ENCODE measurements at regions not wholly inside any gene's neighbourhood (a gene's known extent, or its start where the extent isn't known, plus 50 kb on each side); places are given as distances from the start of the nearest gene placed in this dataset.

- H3K18ac ChIP-seq (ENCODE audit: extremely low read depth, low read length), result no peak overlapping the region
- H2BK20ac ChIP-seq (ENCODE audit: low read length), result no peak overlapping the region
- H3K23me2 ChIP-seq (ENCODE audit: low read depth, low read length), result no peaks in the 10 kb centered on the region
- H2AFZ ChIP-seq (ENCODE audit: low read length), result no peak overlapping the region
- H3K14ac ChIP-seq (ENCODE audit: insufficient read length), result no peak overlapping the region
- H2BK120ac ChIP-seq (replicated peaks; ENCODE audit: low read depth, low read length), result no peak overlapping the region
- no peak overlapping the region for H2BK5ac ChIP-seq (ENCODE audit: low read depth, low read length)
- H4K5ac ChIP-seq (ENCODE audit: insufficient read length, low read depth, low read length), result no peak overlapping the region
- no peak overlapping the region for H3K4ac ChIP-seq (replicated peaks; ENCODE audit: insufficient read length, low read depth, low read length)
- no peak overlapping the region for H4K8ac ChIP-seq (ENCODE audit: extremely low read depth, insufficient read depth, low read length)
- no peaks in the 10 kb centered on the region for H4K20me1 ChIP-seq (replicated peaks in 1 of 2; ENCODE audit: control insufficient read depth in 1 of 2, insufficient read depth in 2 of 2, low read length in 2 of 2)
- H3K9ac ChIP-seq (replicated peaks in 1 of 4; ENCODE audit: extremely low read depth in 1 of 4, low read depth in 3 of 4, low read length in 3 of 4), result no peak overlapping the region
- no peak overlapping the region for H3K56ac ChIP-seq (replicated peaks; ENCODE audit: insufficient read length, low read depth, low read length)
- H3K4me3 ChIP-seq (ENCODE audit: extremely low read depth in 1 of 4, insufficient read depth in 2 of 4, low read depth in 3 of 4, low read length in 4 of 4), result no peak overlapping the region
- POLR2A ChIA-PET (ENCODE audit: partially characterized antibody), result no interaction called here
- no peaks in the 10 kb centered on the region for H3K36me3 ChIP-seq (ENCODE audit: control insufficient read depth in 2 of 4, insufficient read depth in 4 of 4, low read length in 3 of 4)
- CTCF ChIA-PET (ENCODE audit: partially characterized antibody), result interaction anchor here (1.1 kb wide), 1 partner anchor 10 kb away, joined by 3 read pairs; no protein-coding TSS in a partner anchor
- 95% methylated on average over 1 of the region's 1 CpG; no CpG with 5 or more reads in 1 of the 2 experiments for WGBS, 2 experiments (ENCODE audit: extremely low coverage in 1 of 2, insufficient coverage in 1 of 2, insufficient read length in 1 of 2, insufficient replicate concordance in 2 of 2, low coverage in 1 of 2, low lambda C conversion rate in 2 of 2, missing lambda C conversion rate in 1 of 2)
- no peak overlapping the region for H2AK5ac ChIP-seq (ENCODE audit: low read depth, low read length)
- no peaks in the 10 kb centered on the region for H3K4me1 ChIP-seq (replicated peaks in 1 of 4; ENCODE audit: control insufficient read depth in 3 of 4, insufficient read depth in 4 of 4, low read length in 3 of 4)
- H3K9me3 ChIP-seq (ENCODE audit: insufficient read depth in 2 of 2, low read depth in 1 of 2, low read length in 1 of 2), result no peaks in the 10 kb centered on the region
- H3K27ac ChIP-seq (ENCODE audit: low read depth, low read length), result no peak overlapping the region
- no peak overlapping the region for H3K4me2 ChIP-seq (ENCODE audit: insufficient read depth in 1 of 2, low read depth in 2 of 2, low read length in 2 of 2)
- H2BK15ac ChIP-seq (ENCODE audit: low read length), result no peak overlapping the region
- no peak overlapping the region for H4K91ac ChIP-seq (replicated peaks; ENCODE audit: insufficient read length, low read length)
- H3K79me2 ChIP-seq (ENCODE audit: control insufficient read depth in 1 of 2, insufficient read depth in 2 of 2, low read length in 2 of 2), result no peaks in the 10 kb centered on the region
- DNase-seq (ENCODE audit: low read depth in 1 of 2, low spot score in 2 of 2) (no peak), FAIRE-seq (no peak)
- no peaks in the 10 kb centered on the region for H3K79me1 ChIP-seq (ENCODE audit: low read depth, low read length)
- no peaks in the 10 kb centered on the region for H3K27me3 ChIP-seq (replicated peaks in 1 of 4; ENCODE audit: control insufficient read depth in 3 of 4, extremely low read depth in 1 of 4, insufficient read depth in 3 of 4, low read length in 3 of 4)
- no peak overlapping the region for H2BK12ac ChIP-seq (ENCODE audit: low read depth, low read length)
- H3K23ac ChIP-seq (ENCODE audit: insufficient read length), result no peak overlapping the region
- TF ChIP-seq SRF (IDR thresholded peaks at IDR 0.05; ENCODE audit: low read depth, low read length) (no peak), MAFK (IDR thresholded peaks at IDR 0.05; ENCODE audit: low read depth, low read length) (no peak), GABPA (IDR thresholded peaks at IDR 0.05; ENCODE audit: borderline replicate concordance, insufficient read depth, low read length) (no peak), CBX5 (IDR thresholded peaks at IDR 0.05; ENCODE audit: low read depth, low read length) (no peak), SP1 (IDR thresholded peaks at IDR 0.05; ENCODE audit: low read depth, low read length) (no peak), EGR1 (IDR thresholded peaks at IDR 0.05; ENCODE audit: borderline replicate concordance, low read depth, low read length) (no peak), RAD21 (IDR thresholded peaks at IDR 0.05 in 1 of 2, conservative IDR thresholded peaks at IDR 0.05 in 1 of 2; ENCODE audit: low read depth in 2 of 2, low read length in 2 of 2) (no peak), GTF2F1 (IDR thresholded peaks at IDR 0.05; ENCODE audit: borderline replicate concordance, low read depth, low read length) (no peak), SUZ12 (IDR thresholded peaks at IDR 0.05; ENCODE audit: low read length) (no peak), EP300 (IDR thresholded peaks at IDR 0.05; ENCODE audit: borderline replicate concordance in 1 of 2, low read depth in 2 of 2, low read length in 2 of 2) (no peak), SIRT6 (IDR thresholded peaks at IDR 0.05; ENCODE audit: low read length) (no peak), NANOG (IDR thresholded peaks at IDR 0.05; ENCODE audit: insufficient read depth, low read depth, low read length, poor library complexity, severe bottlenecking) (no peak)
Measured at GRCh38 chr3:102941786-102942185, 507.0 kb downstream of the ZPLD1 start.
